Chondrocyte (in vitro differentiated cells): ENCODE measurements at regions not wholly inside any gene's neighbourhood (a gene's known extent, or its start where the extent isn't known, plus 50 kb on each side); places are given as distances from the start of the nearest gene placed in this dataset.

ENCODE experiments used
- DNase-seq: peaks from one replicate; pipeline ENCODE4 v3.0.0; 2021; ENCODE audit warnings: mixed read lengths, low spot score
- H3K27ac Mint-ChIP-seq: one replicate; pipeline ENCODE4 v1.8.0; 2021; ENCODE audit warnings: mild to moderate bottlenecking, moderate library complexity, mixed read lengths; ENCODE audit not compliant: unreplicated experiment
- H3K27me3 Mint-ChIP-seq: 2 replicates; pipeline ENCODE4 v1.8.0; 2021; ENCODE audit warnings: low read depth, mixed read lengths
- H3K36me3 Mint-ChIP-seq: 2 replicates; pipeline ENCODE4 v1.8.0; 2021; ENCODE audit warnings: low read depth, mixed read lengths
- H3K4me1 Mint-ChIP-seq: 2 replicates; pipeline ENCODE4 v1.8.0; 2021; ENCODE audit warnings: low read depth, mild to moderate bottlenecking, mixed read lengths
- H3K4me3 Mint-ChIP-seq: one replicate; pipeline ENCODE4 v1.8.0; 2021; ENCODE audit warnings: mild to moderate bottlenecking, moderate library complexity, mixed read lengths; ENCODE audit not compliant: unreplicated experiment
- H3K9me3 Mint-ChIP-seq: 2 replicates; pipeline ENCODE4 v1.8.0; 2021; ENCODE audit warnings: low read depth, mixed read lengths
- TF ChIP-seq, protein P1 (sequence below): fragments of 200-600 bp; sonication (generic); IDR thresholded peaks from 2 replicates; pipeline ENCODE4 v1.5.0; 2021; ENCODE audit warnings: antibody characterized with exemption, mild to moderate bottlenecking, moderate library complexity

DNA sequence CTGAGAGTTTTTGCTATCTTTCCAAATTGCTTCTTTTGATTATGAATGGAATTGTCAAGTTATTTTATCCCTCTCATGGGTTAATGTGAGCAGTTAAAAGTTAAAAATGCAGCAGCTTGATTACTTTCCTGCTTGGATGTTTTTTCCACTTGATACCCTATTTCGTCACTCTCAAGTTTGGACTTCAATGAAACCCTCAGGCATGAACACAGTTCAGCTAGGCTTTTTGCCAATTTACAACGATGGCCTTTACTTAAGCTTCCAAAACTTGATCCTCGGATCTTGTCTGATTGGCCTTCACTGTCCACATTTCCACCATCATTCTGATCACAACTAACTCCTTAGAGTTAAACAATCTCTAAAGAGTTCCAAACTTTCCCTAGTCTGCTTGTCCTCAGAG lies 752.4 kb upstream of the PRMT6 start:
- H3K36me3 Mint-ChIP-seq = peaks cover 2% of the 10 kb centered on the region
- H3K4me1 Mint-ChIP-seq = no peaks in the 10 kb centered on the region
- DNase-seq = no peak
- no peak overlapping the region for H3K4me3 Mint-ChIP-seq
- H3K27ac Mint-ChIP-seq = no peak overlapping the region
- H3K9me3 Mint-ChIP-seq = peaks cover 40% of the 10 kb centered on the region
- TF ChIP-seq, protein P1, sequence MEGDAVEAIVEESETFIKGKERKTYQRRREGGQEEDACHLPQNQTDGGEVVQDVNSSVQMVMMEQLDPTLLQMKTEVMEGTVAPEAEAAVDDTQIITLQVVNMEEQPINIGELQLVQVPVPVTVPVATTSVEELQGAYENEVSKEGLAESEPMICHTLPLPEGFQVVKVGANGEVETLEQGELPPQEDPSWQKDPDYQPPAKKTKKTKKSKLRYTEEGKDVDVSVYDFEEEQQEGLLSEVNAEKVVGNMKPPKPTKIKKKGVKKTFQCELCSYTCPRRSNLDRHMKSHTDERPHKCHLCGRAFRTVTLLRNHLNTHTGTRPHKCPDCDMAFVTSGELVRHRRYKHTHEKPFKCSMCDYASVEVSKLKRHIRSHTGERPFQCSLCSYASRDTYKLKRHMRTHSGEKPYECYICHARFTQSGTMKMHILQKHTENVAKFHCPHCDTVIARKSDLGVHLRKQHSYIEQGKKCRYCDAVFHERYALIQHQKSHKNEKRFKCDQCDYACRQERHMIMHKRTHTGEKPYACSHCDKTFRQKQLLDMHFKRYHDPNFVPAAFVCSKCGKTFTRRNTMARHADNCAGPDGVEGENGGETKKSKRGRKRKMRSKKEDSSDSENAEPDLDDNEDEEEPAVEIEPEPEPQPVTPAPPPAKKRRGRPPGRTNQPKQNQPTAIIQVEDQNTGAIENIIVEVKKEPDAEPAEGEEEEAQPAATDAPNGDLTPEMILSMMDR = no peak
- no peaks in the 10 kb centered on the region for H3K27me3 Mint-ChIP-seq

DNA sequence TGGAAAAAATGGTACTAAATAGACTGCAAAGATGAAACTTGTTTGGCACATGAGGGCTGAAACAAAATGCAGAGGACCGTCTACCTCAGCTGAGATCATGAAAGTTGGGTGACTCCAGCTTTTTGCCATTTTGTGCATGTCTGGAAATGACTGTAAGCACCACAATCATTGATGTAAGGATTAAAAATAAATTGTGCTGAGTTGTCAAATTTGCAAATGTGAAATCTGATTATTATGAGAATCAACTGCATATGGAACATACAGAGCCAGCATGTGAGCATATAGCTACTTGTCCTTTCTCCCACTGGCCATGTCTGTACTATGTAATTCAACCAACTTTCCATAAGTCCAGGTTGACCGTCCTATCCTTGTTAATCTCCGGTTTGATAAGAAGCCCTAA lies 736.9 kb upstream of the PRMT6 start:
- DNase-seq = no peak
- TF ChIP-seq, protein P1 = no peak
- no peaks in the 10 kb centered on the region for H3K4me1 Mint-ChIP-seq
- no peak overlapping the region for H3K4me3 Mint-ChIP-seq
- H3K36me3 Mint-ChIP-seq = no peaks in the 10 kb centered on the region
- H3K9me3 Mint-ChIP-seq = peaks cover 20% of the 10 kb centered on the region
- no peaks in the 10 kb centered on the region for H3K27me3 Mint-ChIP-seq
- H3K27ac Mint-ChIP-seq = no peak overlapping the region

DNA sequence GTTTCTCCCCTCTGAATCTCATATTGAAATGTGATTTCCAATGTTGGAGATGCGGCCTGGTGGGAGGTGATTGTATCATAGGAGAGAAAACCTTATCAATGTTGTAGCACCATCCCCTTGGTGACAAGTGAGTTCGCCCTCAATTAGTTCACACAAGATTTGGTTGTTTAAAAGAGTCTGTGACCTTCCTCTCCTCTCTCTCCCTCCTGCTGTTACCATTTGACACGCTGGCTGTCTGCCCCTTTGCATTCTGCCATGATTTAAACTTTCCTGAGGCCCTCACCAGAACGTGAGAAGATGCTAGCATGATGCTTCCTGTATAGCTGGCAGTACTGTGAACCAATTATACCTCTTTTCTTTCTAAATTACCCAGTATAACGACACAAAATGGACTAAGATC lies 730.9 kb upstream of the PRMT6 start:
- peaks cover 5% of the 10 kb centered on the region for H3K9me3 Mint-ChIP-seq
- H3K4me3 Mint-ChIP-seq = no peak overlapping the region
- no peak for DNase-seq
- no peaks in the 10 kb centered on the region for H3K36me3 Mint-ChIP-seq
- TF ChIP-seq, protein P1 = no peak
- no peaks in the 10 kb centered on the region for H3K4me1 Mint-ChIP-seq
- H3K27me3 Mint-ChIP-seq = no peaks in the 10 kb centered on the region
- H3K27ac Mint-ChIP-seq = no peak overlapping the region

DNA sequence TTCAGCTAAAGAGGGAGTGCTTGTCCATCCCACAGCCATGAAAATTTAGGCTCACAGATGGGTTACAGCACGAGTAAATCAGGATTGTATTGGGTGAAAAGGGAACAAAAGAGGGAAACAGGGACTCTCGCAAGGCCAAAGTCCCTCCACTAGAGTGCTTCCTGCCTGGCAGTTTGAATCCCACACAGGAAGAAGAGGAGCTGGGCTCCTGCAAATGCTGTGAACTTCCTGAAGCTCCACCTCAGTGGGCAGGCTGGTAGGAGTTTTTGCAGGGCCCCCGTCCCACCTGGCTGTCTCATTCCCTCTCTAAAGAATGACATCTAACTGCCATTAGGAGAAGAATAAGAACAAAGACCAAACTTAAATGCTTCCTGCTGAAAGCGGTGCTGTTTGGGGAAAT lies 712.0 kb upstream of the PRMT6 start:
- H3K27me3 Mint-ChIP-seq = no peaks in the 10 kb centered on the region
- TF ChIP-seq, protein P1 = no peak
- no peak for DNase-seq
- no peaks in the 10 kb centered on the region for H3K36me3 Mint-ChIP-seq
- peaks cover 19% of the 10 kb centered on the region for H3K9me3 Mint-ChIP-seq
- no peak overlapping the region for H3K27ac Mint-ChIP-seq
- no peak overlapping the region for H3K4me3 Mint-ChIP-seq
- no peaks in the 10 kb centered on the region for H3K4me1 Mint-ChIP-seq

DNA sequence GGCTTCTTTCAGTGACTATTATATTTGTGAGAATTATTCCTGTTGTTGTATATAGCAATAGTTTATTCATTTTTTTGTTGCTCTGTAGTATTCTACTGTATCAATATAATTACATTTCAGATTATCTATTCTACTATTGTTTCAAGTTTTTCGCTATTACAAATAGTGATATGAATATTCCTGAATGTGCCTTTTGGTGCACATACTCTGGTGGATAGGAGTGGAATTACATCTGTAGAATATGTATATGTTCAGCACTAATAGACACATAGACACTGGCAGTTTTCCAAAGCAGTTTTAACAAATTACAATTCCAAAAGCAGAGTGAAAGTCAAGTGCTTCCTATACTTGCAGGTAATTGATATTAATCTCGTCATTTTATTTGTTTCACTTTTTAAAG lies 696.2 kb upstream of the PRMT6 start:
- Mint-ChIP-seq H3K4me3 (no peak overlapping the region), H3K9me3 (peaks cover 39% of the 10 kb centered on the region), H3K36me3 (no peaks in the 10 kb centered on the region), H3K4me1 (no peaks in the 10 kb centered on the region), H3K27ac (no peak overlapping the region), H3K27me3 (no peaks in the 10 kb centered on the region)
- DNase-seq = no peak
- TF ChIP-seq, protein P1 = peak; percentile 39
